HCT116 (cell line): ENCODE measurements at regions not wholly inside any gene's neighbourhood (a gene's known extent, or its start where the extent isn't known, plus 50 kb on each side); places are given as distances from the start of the nearest gene placed in this dataset.

Experiments used
- EGR1 ChIP-seq: IDR thresholded peaks from 2 replicates; pipeline ENCODE4 v1.6.1; 2012; ENCODE audit warnings: low read depth
- EZH2 ChIP-seq: fragments of 200-600 bp; sonication (generic); IDR thresholded peaks from 2 replicates; pipeline ENCODE4 v1.6.1; 2017; ENCODE audit warnings: antibody characterized with exemption, mixed run types
- POLR2A ChIP-seq: IDR thresholded peaks from 2 replicates; pipeline ENCODE4 v1.7.0; 2011; ENCODE audit warnings: borderline replicate concordance; ENCODE audit not compliant: insufficient read depth, insufficient read length; ENCODE audit errors: extremely low read depth
- POLR2AphosphoS5 ChIP-seq: IDR thresholded peaks from 2 replicates; pipeline ENCODE4 v1.6.1; 2011; ENCODE audit warnings: mild to moderate bottlenecking, low read depth, low read length, moderate library complexity
- RAD21 ChIP-seq: IDR thresholded peaks from 2 replicates; pipeline ENCODE4 v1.6.1; 2012; ENCODE audit warnings: low read depth, mild to moderate bottlenecking
- SIN3A ChIP-seq: IDR thresholded peaks from 2 replicates; pipeline ENCODE4 v1.6.1; 2012; ENCODE audit warnings: low read depth
- SP1 ChIP-seq: IDR thresholded peaks from 2 replicates; pipeline ENCODE4 v1.6.1; 2012; ENCODE audit warnings: low read depth
- TF ChIP-seq, protein P1 (sequence below), 3 experiments: fragments of 200-600 bp in 1 of 3; sonication (generic) in 1 of 3; IDR thresholded peaks in 2 of 3; conservative IDR thresholded peaks in 1 of 3; 2 replicates each; pipeline ENCODE4 v1.5.1; 2012 to 2017; ENCODE audit warnings: low read depth in 2 of 3, low read length in 2 of 3, antibody characterized with exemption in 1 of 3, borderline replicate concordance in 1 of 3, control low read depth in 1 of 3, mild to moderate bottlenecking in 1 of 3, mixed read lengths in 1 of 3, mixed run types in 1 of 3, moderate library complexity in 1 of 3; ENCODE audit not compliant: insufficient read depth in 1 of 3
- TF ChIP-seq, protein P2 (sequence below): IDR thresholded peaks from 2 replicates; pipeline ENCODE4 v1.6.1; 2012; ENCODE audit warnings: low read depth
- TF ChIP-seq, protein P3 (sequence below): IDR thresholded peaks from 2 replicates; pipeline ENCODE4 v1.6.1; 2012

DNA sequence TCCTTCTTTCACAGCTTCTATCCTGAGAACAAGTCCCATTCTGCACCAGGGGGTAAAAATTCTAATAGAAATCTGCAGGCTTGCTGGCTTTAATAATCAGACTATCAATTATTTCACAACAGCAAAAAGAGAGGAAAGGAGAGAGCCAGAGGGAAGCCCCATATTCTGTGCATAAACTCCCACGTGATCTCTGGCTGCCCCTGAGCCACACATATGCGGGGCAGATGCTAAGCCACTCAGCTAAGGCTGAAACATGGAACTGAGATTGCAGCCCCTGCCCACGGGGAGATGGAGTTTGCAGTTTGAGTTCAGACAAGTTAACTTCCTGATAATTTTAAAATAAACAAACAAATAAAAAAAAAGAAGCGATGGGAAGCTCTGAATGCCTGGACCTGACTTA is 254.4 kb upstream of the CCDC196 start:
- TF ChIP-seq, protein P1, sequence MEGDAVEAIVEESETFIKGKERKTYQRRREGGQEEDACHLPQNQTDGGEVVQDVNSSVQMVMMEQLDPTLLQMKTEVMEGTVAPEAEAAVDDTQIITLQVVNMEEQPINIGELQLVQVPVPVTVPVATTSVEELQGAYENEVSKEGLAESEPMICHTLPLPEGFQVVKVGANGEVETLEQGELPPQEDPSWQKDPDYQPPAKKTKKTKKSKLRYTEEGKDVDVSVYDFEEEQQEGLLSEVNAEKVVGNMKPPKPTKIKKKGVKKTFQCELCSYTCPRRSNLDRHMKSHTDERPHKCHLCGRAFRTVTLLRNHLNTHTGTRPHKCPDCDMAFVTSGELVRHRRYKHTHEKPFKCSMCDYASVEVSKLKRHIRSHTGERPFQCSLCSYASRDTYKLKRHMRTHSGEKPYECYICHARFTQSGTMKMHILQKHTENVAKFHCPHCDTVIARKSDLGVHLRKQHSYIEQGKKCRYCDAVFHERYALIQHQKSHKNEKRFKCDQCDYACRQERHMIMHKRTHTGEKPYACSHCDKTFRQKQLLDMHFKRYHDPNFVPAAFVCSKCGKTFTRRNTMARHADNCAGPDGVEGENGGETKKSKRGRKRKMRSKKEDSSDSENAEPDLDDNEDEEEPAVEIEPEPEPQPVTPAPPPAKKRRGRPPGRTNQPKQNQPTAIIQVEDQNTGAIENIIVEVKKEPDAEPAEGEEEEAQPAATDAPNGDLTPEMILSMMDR (IDR thresholded peaks at IDR 0.05 in 2 of 3, conservative IDR thresholded peaks at IDR 0.05 in 1 of 3; ENCODE audit: borderline replicate concordance in 1 of 3, insufficient read depth in 1 of 3, low read depth in 2 of 3, low read length in 2 of 3) = no peak
- TF ChIP-seq EGR1 (no peak), POLR2A (no peak), SIN3A (no peak), EZH2 (no peak), POLR2AphosphoS5 (no peak), SP1 (no peak), RAD21 (no peak)
- TF ChIP-seq, protein P2, sequence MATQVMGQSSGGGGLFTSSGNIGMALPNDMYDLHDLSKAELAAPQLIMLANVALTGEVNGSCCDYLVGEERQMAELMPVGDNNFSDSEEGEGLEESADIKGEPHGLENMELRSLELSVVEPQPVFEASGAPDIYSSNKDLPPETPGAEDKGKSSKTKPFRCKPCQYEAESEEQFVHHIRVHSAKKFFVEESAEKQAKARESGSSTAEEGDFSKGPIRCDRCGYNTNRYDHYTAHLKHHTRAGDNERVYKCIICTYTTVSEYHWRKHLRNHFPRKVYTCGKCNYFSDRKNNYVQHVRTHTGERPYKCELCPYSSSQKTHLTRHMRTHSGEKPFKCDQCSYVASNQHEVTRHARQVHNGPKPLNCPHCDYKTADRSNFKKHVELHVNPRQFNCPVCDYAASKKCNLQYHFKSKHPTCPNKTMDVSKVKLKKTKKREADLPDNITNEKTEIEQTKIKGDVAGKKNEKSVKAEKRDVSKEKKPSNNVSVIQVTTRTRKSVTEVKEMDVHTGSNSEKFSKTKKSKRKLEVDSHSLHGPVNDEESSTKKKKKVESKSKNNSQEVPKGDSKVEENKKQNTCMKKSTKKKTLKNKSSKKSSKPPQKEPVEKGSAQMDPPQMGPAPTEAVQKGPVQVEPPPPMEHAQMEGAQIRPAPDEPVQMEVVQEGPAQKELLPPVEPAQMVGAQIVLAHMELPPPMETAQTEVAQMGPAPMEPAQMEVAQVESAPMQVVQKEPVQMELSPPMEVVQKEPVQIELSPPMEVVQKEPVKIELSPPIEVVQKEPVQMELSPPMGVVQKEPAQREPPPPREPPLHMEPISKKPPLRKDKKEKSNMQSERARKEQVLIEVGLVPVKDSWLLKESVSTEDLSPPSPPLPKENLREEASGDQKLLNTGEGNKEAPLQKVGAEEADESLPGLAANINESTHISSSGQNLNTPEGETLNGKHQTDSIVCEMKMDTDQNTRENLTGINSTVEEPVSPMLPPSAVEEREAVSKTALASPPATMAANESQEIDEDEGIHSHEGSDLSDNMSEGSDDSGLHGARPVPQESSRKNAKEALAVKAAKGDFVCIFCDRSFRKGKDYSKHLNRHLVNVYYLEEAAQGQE = no peak
- TF ChIP-seq, protein P3, sequence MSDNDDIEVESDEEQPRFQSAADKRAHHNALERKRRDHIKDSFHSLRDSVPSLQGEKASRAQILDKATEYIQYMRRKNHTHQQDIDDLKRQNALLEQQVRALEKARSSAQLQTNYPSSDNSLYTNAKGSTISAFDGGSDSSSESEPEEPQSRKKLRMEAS = no peak
